ENCODE measurements at regions not wholly inside any gene's neighbourhood (a gene's known extent, or its start where the extent isn't known, plus 50 kb on each side); places are given as distances from the start of the nearest gene placed in this dataset.

DNA sequence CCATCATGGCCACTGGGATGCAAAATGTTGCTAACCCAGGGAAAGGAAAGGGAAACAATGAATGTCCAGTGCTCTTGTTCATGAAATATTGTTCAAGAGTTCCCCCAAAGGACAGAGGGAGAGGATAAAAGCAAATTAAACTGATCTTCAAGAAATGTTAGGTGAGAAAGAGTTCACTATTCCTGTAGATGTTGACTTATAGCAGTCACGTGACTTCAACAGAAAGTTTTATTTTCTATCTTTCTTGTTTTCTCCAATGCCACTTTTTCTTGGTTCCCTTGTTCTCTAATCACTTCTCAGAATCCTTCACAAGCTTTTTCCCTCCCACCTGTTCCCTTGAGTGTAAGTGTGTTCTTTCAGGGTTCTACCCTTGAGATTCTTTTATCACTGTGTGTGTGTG lies 245.3 kb downstream of the C12orf42 start:
- Histone ChIP-seq H2AFZ (ENCODE audit: low read length) (no peak overlapping the region), H3K36me3 (ENCODE audit: control insufficient read depth in 2 of 4, insufficient read depth in 4 of 4, low read length in 3 of 4) (no peaks in the 10 kb centered on the region), H3K4me3 (ENCODE audit: extremely low read depth in 1 of 4, insufficient read depth in 2 of 4, low read depth in 3 of 4, low read length in 4 of 4) (no peak overlapping the region), H4K20me1 (replicated peaks in 1 of 2; ENCODE audit: control insufficient read depth in 1 of 2, insufficient read depth in 2 of 2, low read length in 2 of 2) (no peaks in the 10 kb centered on the region), H3K9ac (replicated peaks in 1 of 4; ENCODE audit: extremely low read depth in 1 of 4, low read depth in 3 of 4, low read length in 3 of 4) (no peak overlapping the region), H3K4me1 (replicated peaks in 1 of 4; ENCODE audit: control insufficient read depth in 3 of 4, insufficient read depth in 4 of 4, low read length in 3 of 4) (no peaks in the 10 kb centered on the region), H4K5ac (ENCODE audit: insufficient read length, low read depth, low read length) (no peak overlapping the region), H3K9me3 (ENCODE audit: insufficient read depth in 2 of 2, low read depth in 1 of 2, low read length in 1 of 2) (no peaks in the 10 kb centered on the region), H3K27me3 (replicated peaks in 1 of 4; ENCODE audit: control insufficient read depth in 3 of 4, extremely low read depth in 1 of 4, insufficient read depth in 3 of 4, low read length in 3 of 4) (no peaks in the 10 kb centered on the region), H2BK20ac (ENCODE audit: low read length) (no peak overlapping the region), H4K91ac (replicated peaks; ENCODE audit: insufficient read length, low read length) (no peak overlapping the region), H3K27ac (ENCODE audit: low read depth, low read length) (no peak overlapping the region), H2BK120ac (replicated peaks; ENCODE audit: low read depth, low read length) (no peak overlapping the region), H3K23ac (ENCODE audit: insufficient read length) (no peak overlapping the region), H3K79me1 (ENCODE audit: low read depth, low read length) (no peaks in the 10 kb centered on the region), H2AK5ac (ENCODE audit: low read depth, low read length) (no peak overlapping the region), H3K23me2 (ENCODE audit: low read depth, low read length) (no peaks in the 10 kb centered on the region), H3K79me2 (ENCODE audit: control insufficient read depth in 1 of 2, insufficient read depth in 2 of 2, low read length in 2 of 2) (no peaks in the 10 kb centered on the region), H2BK5ac (ENCODE audit: low read depth, low read length) (no peak overlapping the region), H3K4ac (replicated peaks; ENCODE audit: insufficient read length, low read depth, low read length) (no peak overlapping the region), H2BK12ac (ENCODE audit: low read depth, low read length) (no peak overlapping the region), H3K14ac (ENCODE audit: insufficient read length) (no peak overlapping the region), H3K56ac (replicated peaks; ENCODE audit: insufficient read length, low read depth, low read length) (no peak overlapping the region), H2BK15ac (ENCODE audit: low read length) (no peak overlapping the region), H4K8ac (ENCODE audit: extremely low read depth, insufficient read depth, low read length) (no peak overlapping the region), H3K4me2 (ENCODE audit: insufficient read depth in 1 of 2, low read depth in 2 of 2, low read length in 2 of 2) (no peak overlapping the region), H3K18ac (ENCODE audit: extremely low read depth, low read length) (no peak overlapping the region)
- ChIA-PET POLR2A (ENCODE audit: partially characterized antibody) (no interaction called here), CTCF (ENCODE audit: partially characterized antibody) (interaction anchor here (0.6 to 1.0 kb wide), 2 partner anchors 165 to 298 kb away, joined by 3 read pairs; no protein-coding TSS in a partner anchor)
- FAIRE-seq (no peak), DNase-seq (ENCODE audit: low read depth in 1 of 2, low spot score in 2 of 2) (no peak)
- TF ChIP-seq TAF1 (IDR thresholded peaks at IDR 0.05; ENCODE audit: low read depth, low read length) (no peak), CBX8 (IDR thresholded peaks at IDR 0.05; ENCODE audit: borderline replicate concordance, low read depth, low read length) (no peak), KDM4A (IDR thresholded peaks at IDR 0.05; ENCODE audit: low read depth, low read length, severe bottlenecking) (no peak), EZH2 (IDR thresholded peaks at IDR 0.05; ENCODE audit: low read depth, low read length, severe bottlenecking) (no peak), RAD21 (IDR thresholded peaks at IDR 0.05 in 1 of 2, conservative IDR thresholded peaks at IDR 0.05 in 1 of 2; ENCODE audit: low read depth in 2 of 2, low read length in 2 of 2) (no peak), CTCF (IDR thresholded peaks at IDR 0.05; ENCODE audit: control extremely low read depth in 1 of 3, insufficient read depth in 1 of 3, low read depth in 1 of 3, low read length in 3 of 3) (no peak)
- 87% methylated on average over 1 of the region's 1 CpG; no CpG with 5 or more reads in 1 of the 2 experiments for WGBS, 2 experiments (ENCODE audit: extremely low coverage in 1 of 2, insufficient coverage in 1 of 2, insufficient read length in 1 of 2, insufficient replicate concordance in 2 of 2, low coverage in 1 of 2, low lambda C conversion rate in 2 of 2, missing lambda C conversion rate in 1 of 2)
